ENCODE measurements at regions not wholly inside any gene's neighbourhood (a gene's known extent, or its start where the extent isn't known, plus 50 kb on each side); places are given as distances from the start of the nearest gene placed in this dataset.
"Not testable (repeated sequence)": the region's sequence is repeated elsewhere in the genome, so short reads cannot be mapped to it uniquely, and the experiment has no call there.

- no peak for DNase-seq (ENCODE audit: low spot score)
These were observed 524.0 kb upstream of the PFKP start for GRCh38 chr10:2543142-2543886.

- no peak for DNase-seq (ENCODE audit: low spot score)
These were observed 526.2 kb upstream of the PFKP start for GRCh38 chr10:2541176-2541575.

GRCh38 chr10:2529945-2530344, 537.4 kb upstream of the PFKP start:
- no peak for DNase-seq (ENCODE audit: low spot score)

GRCh38 chr10:2525781-2526180, 541.6 kb upstream of the PFKP start:
- DNase-seq (ENCODE audit: low spot score), result no peak

GRCh38 chr10:2519139-2519538, 548.2 kb upstream of the PFKP start:
- DNase-seq (ENCODE audit: low spot score), result no peak

- peak; percentile 53 for DNase-seq (ENCODE audit: low spot score)
These were observed 558.2 kb upstream of the PFKP start for GRCh38 chr10:2509081-2509531.

- not testable (repeated sequence) for DNase-seq (ENCODE audit: low spot score)
These were observed 565.9 kb upstream of the PFKP start for GRCh38 chr10:2501366-2501940.

- no peak for DNase-seq (ENCODE audit: low spot score)
These were observed 572.9 kb upstream of the PFKP start for GRCh38 chr10:2494399-2494798.

- peak; percentile 4 for DNase-seq (ENCODE audit: low spot score)
These were observed 578.8 kb upstream of the PFKP start for GRCh38 chr10:2488446-2489005.

GRCh38 chr10:2487921-2488320, 579.4 kb upstream of the PFKP start:
- DNase-seq (ENCODE audit: low spot score), result peak; percentile 15

- DNase-seq (ENCODE audit: low spot score), result no peak
These were observed 588.7 kb upstream of the PFKP start for GRCh38 chr10:2478656-2479055.

- DNase-seq (ENCODE audit: low spot score), result no peak
These were observed 590.4 kb upstream of the PFKP start for GRCh38 chr10:2476812-2477553.

GRCh38 chr10:2476218-2476811, 591.0 kb upstream of the PFKP start:
- DNase-seq (ENCODE audit: low spot score), result no peak

- DNase-seq (ENCODE audit: low spot score), result no peak
These were observed 591.6 kb upstream of the PFKP start for GRCh38 chr10:2475711-2476217.

- no peak for DNase-seq (ENCODE audit: low spot score)
These were observed 595.5 kb upstream of the PFKP start for GRCh38 chr10:2471811-2472210.

GRCh38 chr10:2469802-2470201, 597.5 kb upstream of the PFKP start:
- DNase-seq (ENCODE audit: low spot score), result no peak

- no peak for DNase-seq (ENCODE audit: low spot score)
These were observed 602.9 kb upstream of the PFKP start for GRCh38 chr10:2464483-2464882.

GRCh38 chr10:2463316-2463715, 604.0 kb upstream of the PFKP start:
- peak; percentile 9 for DNase-seq (ENCODE audit: low spot score)

- no peak for DNase-seq (ENCODE audit: low spot score)
These were observed 604.8 kb upstream of the PFKP start for GRCh38 chr10:2462581-2462980.

GRCh38 chr10:2460812-2461211, 606.5 kb upstream of the PFKP start:
- no peak for DNase-seq (ENCODE audit: low spot score)

GRCh38 chr10:2459713-2460112, 607.6 kb upstream of the PFKP start:
- DNase-seq (ENCODE audit: low spot score), result no peak

GRCh38 chr10:2456834-2457233, 610.5 kb upstream of the PFKP start:
- DNase-seq (ENCODE audit: low spot score), result no peak

Data from kidney tubule cell (primary cell).